Neural cell (in vitro differentiated cells): ENCODE measurements at regions not wholly inside any gene's neighbourhood (a gene's known extent, or its start where the extent isn't known, plus 50 kb on each side); places are given as distances from the start of the nearest gene placed in this dataset.

Experiments used
- H2AFZ ChIP-seq: fragments of 200-600, 300-800 bp; sonication (generic), shearing (Covaris generic); 2 replicates; pipeline ENCODE4 v1.6.0; 2014; ENCODE audit warnings: low read depth, mild to moderate bottlenecking, antibody characterized with exemption, low read length, moderate library complexity
- H3F3A ChIP-seq: fragments of 200-600 bp; shearing (Covaris generic); 2 replicates; pipeline ENCODE4 v1.6.1; 2016; ENCODE audit warnings: mild to moderate bottlenecking, moderate library complexity, mixed read lengths, antibody characterized with exemption, low read length; ENCODE audit not compliant: insufficient read depth, poor library complexity, severe bottlenecking
- H3K27ac ChIP-seq: fragments of 200-600, 300-800 bp; sonication (generic), shearing (Covaris generic); 2 replicates; pipeline ENCODE4 v1.5.1; 2014; ENCODE audit warnings: mild to moderate bottlenecking, low read length, moderate library complexity
- H3K27me3 ChIP-seq: fragments of 300-800, 200-600 bp; sonication (generic), shearing (Covaris generic); 2 replicates; pipeline ENCODE4 v1.6.0; 2014; ENCODE audit warnings: mild to moderate bottlenecking, low read depth, low read length, moderate library complexity; ENCODE audit not compliant: insufficient read depth
- H3K36me3 ChIP-seq: fragments of 300-800, 200-600 bp; sonication (generic), shearing (Covaris generic); 2 replicates; pipeline ENCODE4 v1.5.1; 2014; ENCODE audit warnings: mild to moderate bottlenecking, antibody characterized with exemption, low read length, moderate library complexity; ENCODE audit not compliant: insufficient read depth
- H3K4me2 ChIP-seq: fragments of 300-800, 200-600 bp; sonication (generic), shearing (Covaris generic); 2 replicates; pipeline ENCODE4 v1.6.0; 2014; ENCODE audit warnings: mild to moderate bottlenecking, low read length
- H3K4me3 ChIP-seq: fragments of 300-800, 200-600 bp; sonication (generic), shearing (Covaris generic); 2 replicates; pipeline ENCODE4 v1.5.1; 2014; ENCODE audit warnings: mild to moderate bottlenecking, low read length, moderate library complexity
- H3K79me2 ChIP-seq: fragments of 200-600 bp; shearing (Covaris generic); replicated peaks from 2 replicates; pipeline ENCODE4 v1.6.0; 2014; ENCODE audit warnings: mild to moderate bottlenecking, low read length, moderate library complexity; ENCODE audit not compliant: insufficient read depth
- H3K9ac ChIP-seq: fragments of 300-800, 200-600 bp; sonication (generic), shearing (Covaris generic); 2 replicates; pipeline ENCODE4 v1.6.1; 2016; ENCODE audit warnings: mild to moderate bottlenecking, low read length, mixed read lengths
- H3K9me2 ChIP-seq: fragments of 200-600 bp; shearing (Covaris generic); 2 replicates; pipeline ENCODE4 v1.6.1; 2016; ENCODE audit warnings: mild to moderate bottlenecking, low read length, mixed read lengths; ENCODE audit not compliant: insufficient read depth
- H3K9me3 ChIP-seq: fragments of 200-600, 300-800 bp; sonication (generic), shearing (Covaris generic); 2 replicates; pipeline ENCODE4 v1.6.1; 2016; ENCODE audit warnings: mild to moderate bottlenecking, mixed run types, low read length, moderate library complexity, mixed read lengths
- H4K20me1 ChIP-seq: fragments of 200-600 bp; shearing (Covaris generic); 2 replicates; pipeline ENCODE4 v1.6.1; 2016; ENCODE audit warnings: mild to moderate bottlenecking, mixed run types; ENCODE audit not compliant: insufficient read depth
- EP300 ChIP-seq: fragments of 450-650 bp; conservative IDR thresholded peaks from 2 replicates; pipeline ENCODE4 v1.6.1; 2014; ENCODE audit warnings: antibody characterized with exemption, mild to moderate bottlenecking, moderate library complexity; ENCODE audit not compliant: poor library complexity, severe bottlenecking
- EZH2 ChIP-seq: fragments of 200-600, 300-800 bp; shearing (Covaris generic), sonication (generic); IDR thresholded peaks from 2 replicates; pipeline ENCODE4 v1.6.1; 2014; ENCODE audit warnings: antibody characterized with exemption, low read length, borderline replicate concordance, mild to moderate bottlenecking; ENCODE audit not compliant: insufficient read depth, poor library complexity, severe bottlenecking
- MXI1 ChIP-seq: fragments of 450-650 bp; conservative IDR thresholded peaks from 2 replicates; pipeline ENCODE4 v1.6.1; 2014; ENCODE audit warnings: antibody characterized with exemption, mild to moderate bottlenecking; ENCODE audit not compliant: poor library complexity, severe bottlenecking
- POLR2AphosphoS5 ChIP-seq: IDR thresholded peaks from 2 replicates; pipeline ENCODE4 v1.6.1; 2012
- RAD21 ChIP-seq: fragments of 450-650 bp; conservative IDR thresholded peaks from 2 replicates; pipeline ENCODE4 v1.6.1; 2014; ENCODE audit warnings: antibody characterized with exemption, mild to moderate bottlenecking, moderate library complexity
- SMC3 ChIP-seq: fragments of 450-650 bp; conservative IDR thresholded peaks from 2 replicates; pipeline ENCODE4 v1.6.1; 2014; ENCODE audit warnings: antibody characterized with exemption, mild to moderate bottlenecking, moderate library complexity; ENCODE audit not compliant: poor library complexity
- TAF1 ChIP-seq: IDR thresholded peaks from 2 replicates; pipeline ENCODE4 v1.6.1; 2012; ENCODE audit warnings: low read depth
- TF ChIP-seq, protein P1 (sequence below): fragments of 450-650 bp; IDR thresholded peaks from 2 replicates; pipeline ENCODE4 v1.5.1; 2014; ENCODE audit warnings: antibody characterized with exemption, mild to moderate bottlenecking, moderate library complexity; ENCODE audit not compliant: poor library complexity, severe bottlenecking
- TF ChIP-seq, protein P2 (sequence below): IDR thresholded peaks from 2 replicates; pipeline ENCODE4 v1.6.1; 2012; ENCODE audit warnings: borderline replicate concordance

DNA sequence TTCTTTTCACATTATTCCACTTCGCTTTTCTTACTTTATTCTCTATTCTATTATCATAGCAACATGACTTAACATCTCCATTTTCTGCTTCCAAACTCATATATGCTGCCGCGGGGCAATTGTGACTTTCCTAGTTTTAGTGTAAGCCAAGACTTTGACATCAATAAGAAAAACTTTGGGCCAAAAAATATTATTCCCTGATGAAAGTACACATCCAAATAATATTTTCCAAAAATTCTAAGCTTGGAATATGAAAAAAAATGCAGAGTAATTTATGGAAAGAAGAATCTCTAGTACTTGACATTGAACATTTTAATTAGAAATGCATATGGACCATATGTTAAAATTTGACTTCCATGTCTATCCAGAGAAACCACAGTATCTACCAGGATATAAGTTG is 995.1 kb upstream of the INTU start:
- Histone ChIP-seq H3K9me3 (no peaks in the 10 kb centered on the region), H3F3A (no peaks in the 10 kb centered on the region), H2AFZ (no peak overlapping the region), H4K20me1 (no peaks in the 10 kb centered on the region), H3K79me2 (no peaks in the 10 kb centered on the region), H3K36me3 (no peaks in the 10 kb centered on the region), H3K9ac (no peak overlapping the region), H3K4me2 (no peak overlapping the region), H3K4me3 (no peak overlapping the region), H3K27me3 (no peaks in the 10 kb centered on the region), H3K9me2 (no peaks in the 10 kb centered on the region), H3K27ac (no peak overlapping the region)
- no peak for TF ChIP-seq TAF1
- no peak for TF ChIP-seq RAD21
- TF ChIP-seq, protein P1, sequence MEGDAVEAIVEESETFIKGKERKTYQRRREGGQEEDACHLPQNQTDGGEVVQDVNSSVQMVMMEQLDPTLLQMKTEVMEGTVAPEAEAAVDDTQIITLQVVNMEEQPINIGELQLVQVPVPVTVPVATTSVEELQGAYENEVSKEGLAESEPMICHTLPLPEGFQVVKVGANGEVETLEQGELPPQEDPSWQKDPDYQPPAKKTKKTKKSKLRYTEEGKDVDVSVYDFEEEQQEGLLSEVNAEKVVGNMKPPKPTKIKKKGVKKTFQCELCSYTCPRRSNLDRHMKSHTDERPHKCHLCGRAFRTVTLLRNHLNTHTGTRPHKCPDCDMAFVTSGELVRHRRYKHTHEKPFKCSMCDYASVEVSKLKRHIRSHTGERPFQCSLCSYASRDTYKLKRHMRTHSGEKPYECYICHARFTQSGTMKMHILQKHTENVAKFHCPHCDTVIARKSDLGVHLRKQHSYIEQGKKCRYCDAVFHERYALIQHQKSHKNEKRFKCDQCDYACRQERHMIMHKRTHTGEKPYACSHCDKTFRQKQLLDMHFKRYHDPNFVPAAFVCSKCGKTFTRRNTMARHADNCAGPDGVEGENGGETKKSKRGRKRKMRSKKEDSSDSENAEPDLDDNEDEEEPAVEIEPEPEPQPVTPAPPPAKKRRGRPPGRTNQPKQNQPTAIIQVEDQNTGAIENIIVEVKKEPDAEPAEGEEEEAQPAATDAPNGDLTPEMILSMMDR, result no peak
- TF ChIP-seq, protein P2, sequence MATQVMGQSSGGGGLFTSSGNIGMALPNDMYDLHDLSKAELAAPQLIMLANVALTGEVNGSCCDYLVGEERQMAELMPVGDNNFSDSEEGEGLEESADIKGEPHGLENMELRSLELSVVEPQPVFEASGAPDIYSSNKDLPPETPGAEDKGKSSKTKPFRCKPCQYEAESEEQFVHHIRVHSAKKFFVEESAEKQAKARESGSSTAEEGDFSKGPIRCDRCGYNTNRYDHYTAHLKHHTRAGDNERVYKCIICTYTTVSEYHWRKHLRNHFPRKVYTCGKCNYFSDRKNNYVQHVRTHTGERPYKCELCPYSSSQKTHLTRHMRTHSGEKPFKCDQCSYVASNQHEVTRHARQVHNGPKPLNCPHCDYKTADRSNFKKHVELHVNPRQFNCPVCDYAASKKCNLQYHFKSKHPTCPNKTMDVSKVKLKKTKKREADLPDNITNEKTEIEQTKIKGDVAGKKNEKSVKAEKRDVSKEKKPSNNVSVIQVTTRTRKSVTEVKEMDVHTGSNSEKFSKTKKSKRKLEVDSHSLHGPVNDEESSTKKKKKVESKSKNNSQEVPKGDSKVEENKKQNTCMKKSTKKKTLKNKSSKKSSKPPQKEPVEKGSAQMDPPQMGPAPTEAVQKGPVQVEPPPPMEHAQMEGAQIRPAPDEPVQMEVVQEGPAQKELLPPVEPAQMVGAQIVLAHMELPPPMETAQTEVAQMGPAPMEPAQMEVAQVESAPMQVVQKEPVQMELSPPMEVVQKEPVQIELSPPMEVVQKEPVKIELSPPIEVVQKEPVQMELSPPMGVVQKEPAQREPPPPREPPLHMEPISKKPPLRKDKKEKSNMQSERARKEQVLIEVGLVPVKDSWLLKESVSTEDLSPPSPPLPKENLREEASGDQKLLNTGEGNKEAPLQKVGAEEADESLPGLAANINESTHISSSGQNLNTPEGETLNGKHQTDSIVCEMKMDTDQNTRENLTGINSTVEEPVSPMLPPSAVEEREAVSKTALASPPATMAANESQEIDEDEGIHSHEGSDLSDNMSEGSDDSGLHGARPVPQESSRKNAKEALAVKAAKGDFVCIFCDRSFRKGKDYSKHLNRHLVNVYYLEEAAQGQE, result no peak
- TF ChIP-seq POLR2AphosphoS5, result no peak
- no peak for TF ChIP-seq EP300
- TF ChIP-seq EZH2, result no peak
- TF ChIP-seq SMC3, result no peak
- TF ChIP-seq MXI1, result no peak

DNA sequence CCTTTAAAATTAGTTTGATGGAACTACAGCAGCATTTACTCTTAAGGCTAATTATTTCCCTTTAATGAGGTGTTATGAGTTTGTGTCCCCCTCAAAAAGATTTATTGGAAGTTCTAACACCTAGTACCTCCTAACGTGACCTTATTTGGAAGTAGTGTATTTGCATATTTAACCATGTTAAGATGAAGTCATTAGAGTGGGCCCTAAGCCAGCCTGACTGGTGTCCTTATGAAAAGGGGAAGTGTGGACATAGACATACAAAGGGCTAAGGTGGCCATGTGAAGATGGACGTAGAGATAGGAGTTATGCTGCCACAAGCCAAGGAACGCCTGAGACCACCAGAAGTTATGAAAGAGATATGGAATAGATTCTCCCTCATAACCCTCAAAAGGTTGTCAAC is 985.4 kb upstream of the INTU start:
- no peaks in the 10 kb centered on the region for H4K20me1 ChIP-seq
- TF ChIP-seq MXI1 (no peak), RAD21 (no peak), TAF1 (no peak), POLR2AphosphoS5 (no peak), EP300 (no peak)
- TF ChIP-seq, protein P2, result no peak
- no peak overlapping the region for H2AFZ ChIP-seq
- no peaks in the 10 kb centered on the region for H3K36me3 ChIP-seq
- H3K79me2 ChIP-seq, result no peaks in the 10 kb centered on the region
- no peaks in the 10 kb centered on the region for H3K9me3 ChIP-seq
- H3K4me2 ChIP-seq, result no peak overlapping the region
- H3K9ac ChIP-seq, result no peak overlapping the region
- H3K27ac ChIP-seq, result no peak overlapping the region
- H3K27me3 ChIP-seq, result no peaks in the 10 kb centered on the region
- no peaks in the 10 kb centered on the region for H3K9me2 ChIP-seq
- no peak overlapping the region for H3K4me3 ChIP-seq
- H3F3A ChIP-seq, result no peaks in the 10 kb centered on the region
